HFF-Myc (cell line): ENCODE measurements at regions not wholly inside any gene's neighbourhood (a gene's known extent, or its start where the extent isn't known, plus 50 kb on each side); places are given as distances from the start of the nearest gene placed in this dataset.
A peak's percentile ranks its signal among the peaks of the same experiment; 100 is the strongest.
"Not testable (repeated sequence)": the region's sequence is repeated elsewhere in the genome, so short reads cannot be mapped to it uniquely, and the experiment has no call there.

Experiments used
- DNase-seq: peaks from one replicate; pipeline ENCODE4 v3.0.0-alpha.2; 2011; ENCODE audit warnings: low read depth; ENCODE audit errors: extremely low read depth
- H3K4me3 ChIP-seq: replicated peaks from 2 replicates; pipeline ENCODE4 v1.5.1; 2011; ENCODE audit warnings: low read depth, mild to moderate bottlenecking, control low read depth, low read length
- CTCF ChIP-seq: IDR thresholded peaks from 2 replicates; pipeline ENCODE4 v1.5.1; 2012; ENCODE audit warnings: mild to moderate bottlenecking, low read depth, low read length, control low read depth; ENCODE audit errors: missing control alignments

- H3K4me3 ChIP-seq, DNase-seq: not testable (repeated sequence)
These were observed 68.8 kb upstream of the WIPI2 start for GRCh38 chr7:5121256-5121655.

GRCh38 chr7:5131238-5131637 lies 58.8 kb upstream of the WIPI2 start:
- not testable (repeated sequence) for H3K4me3 ChIP-seq, DNase-seq

- no peak for DNase-seq
- TF ChIP-seq CTCF: no peak
- H3K4me3 ChIP-seq: no peak overlapping the region
These were observed 57.5 kb upstream of the WIPI2 start for GRCh38 chr7:5132539-5132938.

GRCh38 chr7:5139998-5140397 lies 50.0 kb upstream of the WIPI2 start:
- DNase-seq: no peak
- no peak overlapping the region for H3K4me3 ChIP-seq
- TF ChIP-seq CTCF: peak; percentile 39
